HG03025 (cell line): ENCODE measurements at regions not wholly inside any gene's neighbourhood (a gene's known extent, or its start where the extent isn't known, plus 50 kb on each side); places are given as distances from the start of the nearest gene placed in this dataset.
"Not testable (repeated sequence)": the region's sequence is repeated elsewhere in the genome, so short reads cannot be mapped to it uniquely, and the experiment has no call there.

ENCODE experiments used
- ATAC-seq: cut with Tn5 transposase; IDR thresholded peaks from one replicate; pipeline ENCODE4 v1.9.1; 2021; ENCODE audit warnings: mild to moderate bottlenecking, moderate library complexity; ENCODE audit not compliant: unreplicated experiment, low FRiP score

- no peak for ATAC-seq
Measured at GRCh38 chr5:109630093-109630492, 59.6 kb upstream of the MAN2A1 start.

GRCh38 chr5:109628591-109628990 is 61.1 kb upstream of the MAN2A1 start:
- ATAC-seq = no peak

- ATAC-seq = not testable (repeated sequence)
Measured at GRCh38 chr5:109621266-109621665, 68.5 kb upstream of the MAN2A1 start.

- ATAC-seq = no peak
Measured at GRCh38 chr5:109620651-109621050, 69.1 kb upstream of the MAN2A1 start.

- no peak for ATAC-seq
Measured at GRCh38 chr5:109619606-109620005, 70.1 kb upstream of the MAN2A1 start.

- no peak for ATAC-seq
Measured at GRCh38 chr5:109619021-109619460, 70.7 kb upstream of the MAN2A1 start.

- no peak for ATAC-seq
Measured at GRCh38 chr5:109614981-109615380, 74.7 kb upstream of the MAN2A1 start.

GRCh38 chr5:109614301-109614700 is 75.4 kb upstream of the MAN2A1 start:
- ATAC-seq = no peak

- no peak for ATAC-seq
Measured at GRCh38 chr5:109612278-109612905, 77.3 kb upstream of the MAN2A1 start.

- no peak for ATAC-seq
Measured at GRCh38 chr5:109611505-109611904, 78.2 kb upstream of the MAN2A1 start.

- ATAC-seq = no peak
Measured at GRCh38 chr5:109611061-109611460, 78.7 kb upstream of the MAN2A1 start.

GRCh38 chr5:109610581-109610980 is 79.1 kb upstream of the MAN2A1 start:
- no peak for ATAC-seq

- no peak for ATAC-seq
Measured at GRCh38 chr5:109605207-109605730, 84.5 kb upstream of the MAN2A1 start.

- no peak for ATAC-seq
Measured at GRCh38 chr5:109604758-109605157, 85.0 kb upstream of the MAN2A1 start.

- no peak for ATAC-seq
Measured at GRCh38 chr5:109601736-109602135, 88.0 kb upstream of the MAN2A1 start.

GRCh38 chr5:109597893-109598292 is 91.8 kb upstream of the MAN2A1 start:
- no peak for ATAC-seq

GRCh38 chr5:109594217-109594616 is 95.5 kb upstream of the MAN2A1 start:
- ATAC-seq = no peak

- no peak for ATAC-seq
Measured at GRCh38 chr5:109590799-109591198, 98.9 kb upstream of the MAN2A1 start.

- ATAC-seq = no peak
Measured at GRCh38 chr5:109589986-109590385, 99.7 kb upstream of the MAN2A1 start.

GRCh38 chr5:109589239-109589638 is 100.5 kb upstream of the MAN2A1 start:
- ATAC-seq = no peak

GRCh38 chr5:109588281-109589035 is 101.3 kb upstream of the MAN2A1 start:
- no peak for ATAC-seq
